ENCODE measurements at regions not wholly inside any gene's neighbourhood (a gene's known extent, or its start where the extent isn't known, plus 50 kb on each side); places are given as distances from the start of the nearest gene placed in this dataset.

DNA sequence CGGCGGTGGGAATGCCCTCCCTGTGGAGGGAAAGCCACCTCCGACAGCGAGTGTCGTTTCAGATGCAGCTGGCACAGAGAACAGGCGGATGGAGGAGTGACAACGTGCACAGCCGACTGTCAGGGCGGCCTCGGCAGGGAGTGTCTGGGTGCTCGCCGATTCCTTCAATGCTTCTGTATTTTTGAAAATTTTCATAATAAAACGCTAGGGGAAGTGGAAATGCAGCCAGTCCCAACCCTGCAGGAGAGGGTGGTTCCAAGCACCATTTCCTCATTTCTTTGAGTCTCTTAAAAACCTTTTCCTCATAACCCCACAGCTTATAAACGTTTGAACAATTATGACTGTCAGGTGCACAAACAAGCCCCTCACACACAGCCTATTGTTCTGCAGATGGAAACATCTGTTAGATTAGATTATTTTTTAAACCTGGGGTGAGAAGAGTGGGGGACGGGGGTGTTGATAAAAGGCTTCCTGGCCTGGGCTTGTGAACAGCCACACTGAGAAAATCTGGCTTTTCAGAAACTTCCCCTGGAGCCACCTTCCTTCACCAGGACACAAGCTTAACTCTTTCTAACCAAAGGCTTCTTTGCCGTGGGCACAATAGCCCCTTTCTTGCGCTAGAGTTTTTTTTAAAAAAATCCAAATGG lies 228.9 kb downstream of the ANKRD60 start:
- H3K4me3 ChIP-seq (ENCODE audit: severe bottlenecking): no peak overlapping the region
- no peaks in the 10 kb centered on the region for H3K27me3 ChIP-seq (ENCODE audit: insufficient read depth, poor library complexity, severe bottlenecking)
- peaks cover 11% of the 10 kb centered on the region for H3K4me1 ChIP-seq (ENCODE audit: insufficient read depth, poor library complexity, severe bottlenecking)
- no peaks in the 10 kb centered on the region for H3K9me3 ChIP-seq (ENCODE audit: severe bottlenecking)
- TF ChIP-seq CTCF (IDR thresholded peaks at IDR 0.05; ENCODE audit: poor library complexity, severe bottlenecking): no peak
- no peaks in the 10 kb centered on the region for H3K36me3 ChIP-seq (ENCODE audit: low read depth)
- H3K27ac ChIP-seq (ENCODE audit: poor library complexity, severe bottlenecking): no peak overlapping the region
- no peak for DNase-seq (ENCODE audit: low spot score)
- ATAC-seq (ENCODE audit: low read depth): no peak

DNA sequence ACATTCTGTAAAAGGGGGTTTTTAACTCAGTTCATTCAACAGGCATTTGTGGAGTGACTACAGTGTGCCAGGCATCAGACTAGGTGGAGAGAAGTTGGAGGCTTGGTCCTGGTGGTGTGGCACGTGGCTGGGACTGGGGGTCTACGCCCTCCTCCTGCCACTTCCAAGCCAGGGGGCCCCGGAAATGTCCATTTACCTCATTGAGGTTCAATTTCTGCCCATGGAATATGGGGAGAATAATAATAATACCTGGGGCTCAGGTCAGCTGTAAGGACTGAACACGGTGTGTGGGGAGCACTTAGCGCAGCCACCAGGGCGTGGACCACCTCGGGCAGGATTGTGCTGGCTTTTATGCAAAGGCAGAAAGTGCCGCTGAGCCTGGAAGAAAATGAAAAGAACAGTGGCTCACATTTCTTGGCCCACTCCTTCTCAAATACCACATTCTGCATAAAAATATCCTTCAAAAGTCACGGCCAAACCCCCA lies 229.4 kb downstream of the ANKRD60 start:
- no peak overlapping the region for H3K4me3 ChIP-seq (ENCODE audit: severe bottlenecking)
- no peaks in the 10 kb centered on the region for H3K27me3 ChIP-seq (ENCODE audit: insufficient read depth, poor library complexity, severe bottlenecking)
- TF ChIP-seq CTCF (IDR thresholded peaks at IDR 0.05; ENCODE audit: poor library complexity, severe bottlenecking): no peak
- DNase-seq (ENCODE audit: low spot score) (no peak), ATAC-seq (ENCODE audit: low read depth) (no peak)
- no peaks in the 10 kb centered on the region for H3K9me3 ChIP-seq (ENCODE audit: severe bottlenecking)
- no peak overlapping the region for H3K27ac ChIP-seq (ENCODE audit: poor library complexity, severe bottlenecking)
- H3K4me1 ChIP-seq (ENCODE audit: insufficient read depth, poor library complexity, severe bottlenecking): peaks cover 16% of the 10 kb centered on the region
- H3K36me3 ChIP-seq (ENCODE audit: low read depth): no peaks in the 10 kb centered on the region

- Histone ChIP-seq H3K27me3 (ENCODE audit: insufficient read depth, poor library complexity, severe bottlenecking) (no peaks in the 10 kb centered on the region), H3K4me3 (ENCODE audit: severe bottlenecking) (no peak overlapping the region), H3K36me3 (ENCODE audit: low read depth) (no peaks in the 10 kb centered on the region), H3K9me3 (ENCODE audit: severe bottlenecking) (no peaks in the 10 kb centered on the region), H3K4me1 (ENCODE audit: insufficient read depth, poor library complexity, severe bottlenecking) (peaks cover 20% of the 10 kb centered on the region), H3K27ac (ENCODE audit: poor library complexity, severe bottlenecking) (no peak overlapping the region)
- no peak for ATAC-seq (ENCODE audit: low read depth)
- no peak for DNase-seq (ENCODE audit: low spot score)
- no peak for TF ChIP-seq CTCF (IDR thresholded peaks at IDR 0.05; ENCODE audit: poor library complexity, severe bottlenecking)
Observed at GRCh38 chr20:57998276-57998675, 230.2 kb downstream of the ANKRD60 start.

DNA sequence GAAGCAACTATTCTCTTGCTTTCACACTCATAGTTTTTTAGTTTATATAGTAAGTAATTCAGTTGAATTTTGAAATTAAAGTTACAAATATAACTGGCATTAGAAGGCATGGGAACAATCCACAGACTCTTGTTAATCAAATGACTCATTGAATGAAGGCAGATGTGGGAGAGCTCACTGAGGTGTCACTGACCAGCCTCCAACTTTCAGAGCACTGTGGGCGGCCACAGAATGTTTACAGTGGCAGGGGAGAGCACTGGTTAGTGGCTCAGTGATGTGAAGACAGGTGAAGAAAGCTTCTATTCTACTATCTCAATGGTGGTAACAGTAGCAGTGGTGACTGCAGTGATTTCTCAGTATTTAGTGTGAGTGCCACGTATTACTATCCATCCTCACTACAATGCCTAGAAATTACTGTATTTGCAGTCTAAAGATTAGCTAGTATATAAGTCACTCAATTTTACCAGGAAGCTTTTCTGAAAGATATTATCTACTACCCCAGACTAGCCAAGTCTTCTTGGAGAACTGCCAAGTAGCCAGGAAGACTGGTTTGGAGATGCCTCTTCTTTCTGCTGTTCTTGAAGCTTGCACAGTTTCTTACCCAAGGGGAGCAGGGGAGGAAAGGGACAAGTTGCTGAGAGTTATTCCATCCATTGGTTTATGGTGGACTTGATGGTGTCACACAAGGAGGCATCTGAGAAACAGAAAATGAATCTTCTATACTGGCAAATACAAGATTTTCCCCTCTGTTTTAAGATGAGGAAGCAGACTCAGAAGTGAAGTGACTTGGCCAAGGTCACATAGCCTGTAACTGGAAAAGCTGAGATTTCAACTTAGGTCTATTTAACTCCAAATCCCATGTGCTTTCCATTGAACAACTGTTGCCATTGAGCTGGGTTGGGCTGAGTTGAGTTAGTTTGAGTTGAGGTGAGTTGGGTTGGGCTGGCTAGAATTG lies 231.2 kb downstream of the ANKRD60 start:
- Histone ChIP-seq H3K27me3 (ENCODE audit: insufficient read depth, poor library complexity, severe bottlenecking) (no peaks in the 10 kb centered on the region), H3K36me3 (ENCODE audit: low read depth) (no peaks in the 10 kb centered on the region), H3K9me3 (ENCODE audit: severe bottlenecking) (no peaks in the 10 kb centered on the region), H3K27ac (ENCODE audit: poor library complexity, severe bottlenecking) (peak overlapping the region; percentile 8), H3K4me3 (ENCODE audit: severe bottlenecking) (no peak overlapping the region), H3K4me1 (ENCODE audit: insufficient read depth, poor library complexity, severe bottlenecking) (peaks cover 20% of the 10 kb centered on the region)
- no peak for TF ChIP-seq CTCF (IDR thresholded peaks at IDR 0.05; ENCODE audit: poor library complexity, severe bottlenecking)
- DNase-seq (ENCODE audit: low spot score): no peak
- ATAC-seq (ENCODE audit: low read depth): peak; percentile 80

Data from RWPE2 (cell line).